ENCODE measurements at regions not wholly inside any gene's neighbourhood (a gene's known extent, or its start where the extent isn't known, plus 50 kb on each side); places are given as distances from the start of the nearest gene placed in this dataset.

DNA sequence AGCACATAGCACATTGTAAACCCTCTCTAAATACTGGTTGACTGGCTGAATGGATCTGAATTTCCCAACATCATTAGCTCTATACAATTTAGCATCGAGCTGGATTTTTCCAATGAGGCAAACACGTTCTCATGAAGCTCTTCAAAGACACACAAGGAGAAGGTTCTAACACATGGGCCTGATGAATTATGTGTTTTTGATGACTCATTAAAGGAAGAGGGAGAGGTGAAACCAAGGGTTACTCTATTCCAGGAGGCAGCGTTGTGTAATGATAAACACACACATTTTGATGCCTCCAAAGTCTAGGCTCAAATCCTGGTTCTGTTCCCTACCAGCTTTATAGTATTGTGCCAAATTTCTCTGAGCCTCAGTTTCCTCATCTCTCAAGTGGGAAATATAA lies 84.3 kb downstream of the PFDN4 start:
- TF ChIP-seq CTCF (IDR thresholded peaks at IDR 0.05) (no peak), EZH2 (IDR thresholded peaks at IDR 0.05; ENCODE audit: borderline replicate concordance, insufficient read depth, low read depth, low read length, poor library complexity, severe bottlenecking) (no peak)

All from B cell (primary cell).